ENCODE measurements at regions not wholly inside any gene's neighbourhood (a gene's known extent, or its start where the extent isn't known, plus 50 kb on each side); places are given as distances from the start of the nearest gene placed in this dataset.
"Not testable (repeated sequence)": the region's sequence is repeated elsewhere in the genome, so short reads cannot be mapped to it uniquely, and the experiment has no call there.

GRCh38 chr7:56447864-56448693 is 331.9 kb upstream of the NUPR2 start:
- ChIA-PET CTCF (no interaction called here), POLR2A (no interaction called here)
- H3K9me1 ChIP-seq (replicated peaks; ENCODE audit: control insufficient read depth, extremely low read depth, insufficient read depth, low read length), result no peaks in the 10 kb centered on the region
- dilution Hi-C loops (cut with MboI; ENCODE audit: extremely low pct_ligation_motif_present, low sequenced_read_pairs), result no loop called here
- no peaks in the 10 kb centered on the region for H3K27me3 ChIP-seq (ENCODE audit: control insufficient read depth in 2 of 2, insufficient read depth in 2 of 2, low read length in 2 of 2)
- DNase-seq (ENCODE audit: low read depth, low spot score) (no peak), FAIRE-seq (no peak)
- no TSS peak for BruUV-seq (replicated peaks)
- no peaks in the 10 kb centered on the region for H3K4me1 ChIP-seq (ENCODE audit: control insufficient read depth, extremely low read depth, insufficient read depth, low read length)
- no peak overlapping the region for H3K4me2 ChIP-seq (ENCODE audit: insufficient read depth, low read length)
- H3K4me3 ChIP-seq (replicated peaks in 1 of 3; ENCODE audit: insufficient read depth in 1 of 3, low read depth in 1 of 3, low read length in 3 of 3), result no peak overlapping the region
- H2AFZ ChIP-seq (ENCODE audit: low read depth, low read length), result no peak overlapping the region
- H3K36me3 ChIP-seq (ENCODE audit: control insufficient read depth in 2 of 2, extremely low read depth in 1 of 2, insufficient read depth in 2 of 2, low read length in 2 of 2), result no peaks in the 10 kb centered on the region
- H3K27ac ChIP-seq (ENCODE audit: insufficient read depth, low read depth, low read length), result no peak overlapping the region
- H3K9ac ChIP-seq (replicated peaks; ENCODE audit: extremely low read depth, insufficient read depth, low read length), result no peak overlapping the region
- no peaks in the 10 kb centered on the region for H3K79me2 ChIP-seq (ENCODE audit: control insufficient read depth, insufficient read depth, low read length)
- TF ChIP-seq, protein P1, sequence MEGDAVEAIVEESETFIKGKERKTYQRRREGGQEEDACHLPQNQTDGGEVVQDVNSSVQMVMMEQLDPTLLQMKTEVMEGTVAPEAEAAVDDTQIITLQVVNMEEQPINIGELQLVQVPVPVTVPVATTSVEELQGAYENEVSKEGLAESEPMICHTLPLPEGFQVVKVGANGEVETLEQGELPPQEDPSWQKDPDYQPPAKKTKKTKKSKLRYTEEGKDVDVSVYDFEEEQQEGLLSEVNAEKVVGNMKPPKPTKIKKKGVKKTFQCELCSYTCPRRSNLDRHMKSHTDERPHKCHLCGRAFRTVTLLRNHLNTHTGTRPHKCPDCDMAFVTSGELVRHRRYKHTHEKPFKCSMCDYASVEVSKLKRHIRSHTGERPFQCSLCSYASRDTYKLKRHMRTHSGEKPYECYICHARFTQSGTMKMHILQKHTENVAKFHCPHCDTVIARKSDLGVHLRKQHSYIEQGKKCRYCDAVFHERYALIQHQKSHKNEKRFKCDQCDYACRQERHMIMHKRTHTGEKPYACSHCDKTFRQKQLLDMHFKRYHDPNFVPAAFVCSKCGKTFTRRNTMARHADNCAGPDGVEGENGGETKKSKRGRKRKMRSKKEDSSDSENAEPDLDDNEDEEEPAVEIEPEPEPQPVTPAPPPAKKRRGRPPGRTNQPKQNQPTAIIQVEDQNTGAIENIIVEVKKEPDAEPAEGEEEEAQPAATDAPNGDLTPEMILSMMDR (IDR thresholded peaks at IDR 0.05; ENCODE audit: extremely low read depth in 1 of 2, insufficient read depth in 1 of 2, low read depth in 1 of 2, low read length in 2 of 2), result no peak
- TF ChIP-seq POLR2A (IDR thresholded peaks at IDR 0.05; ENCODE audit: low read depth, low read length) (no peak), FOS (IDR thresholded peaks at IDR 0.05; ENCODE audit: borderline replicate concordance, insufficient read depth, low read length) (no peak), GATA2 (IDR thresholded peaks at IDR 0.05; ENCODE audit: insufficient read depth, insufficient read length, low read depth, low read length) (no peak), MAX (IDR thresholded peaks at IDR 0.05; ENCODE audit: insufficient read depth, insufficient read length) (no peak)
- H3K9me3 ChIP-seq (replicated peaks; ENCODE audit: control insufficient read depth, insufficient read depth, low read length), result peaks cover 1% of the 10 kb centered on the region
- no peaks in the 10 kb centered on the region for H4K20me1 ChIP-seq (replicated peaks; ENCODE audit: control insufficient read depth, extremely low read depth, insufficient read depth, low read length)
- intact Hi-C loops (cut with micrococcal nuclease), result no loop called here

GRCh38 chr7:56420528-56420927 is 304.3 kb upstream of the NUPR2 start:
- FAIRE-seq; dilution Hi-C loops (cut with MboI; ENCODE audit: extremely low pct_ligation_motif_present, low sequenced_read_pairs); H3K79me2 ChIP-seq (ENCODE audit: control insufficient read depth, insufficient read depth, low read length); CTCF ChIA-PET; H3K4me1 ChIP-seq (ENCODE audit: control insufficient read depth, extremely low read depth, insufficient read depth, low read length); H3K27ac ChIP-seq (ENCODE audit: insufficient read depth, low read depth, low read length); H4K20me1 ChIP-seq (replicated peaks; ENCODE audit: control insufficient read depth, extremely low read depth, insufficient read depth, low read length); H3K27me3 ChIP-seq (ENCODE audit: control insufficient read depth in 2 of 2, insufficient read depth in 2 of 2, low read length in 2 of 2); H3K4me2 ChIP-seq (ENCODE audit: insufficient read depth, low read length); BruUV-seq (replicated peaks); H3K36me3 ChIP-seq (ENCODE audit: control insufficient read depth in 2 of 2, extremely low read depth in 1 of 2, insufficient read depth in 2 of 2, low read length in 2 of 2); H2AFZ ChIP-seq (ENCODE audit: low read depth, low read length); H3K9me1 ChIP-seq (replicated peaks; ENCODE audit: control insufficient read depth, extremely low read depth, insufficient read depth, low read length); H3K4me3 ChIP-seq (replicated peaks in 1 of 3; ENCODE audit: insufficient read depth in 1 of 3, low read depth in 1 of 3, low read length in 3 of 3); DNase-seq (ENCODE audit: low read depth, low spot score); H3K9me3 ChIP-seq (replicated peaks; ENCODE audit: control insufficient read depth, insufficient read depth, low read length); POLR2A ChIA-PET; intact Hi-C loops (cut with micrococcal nuclease); H3K9ac ChIP-seq (replicated peaks; ENCODE audit: extremely low read depth, insufficient read depth, low read length): not testable (repeated sequence)
